Panc1 (cell line): ENCODE measurements at regions not wholly inside any gene's neighbourhood (a gene's known extent, or its start where the extent isn't known, plus 50 kb on each side); places are given as distances from the start of the nearest gene placed in this dataset.

Source experiments
- ATAC-seq: fragments of 200-7000 bp; cut with Tn5 transposase; 2 replicates; pipeline ENCODE4 v1.9.1; 2020; ENCODE audit warnings: mild to moderate bottlenecking, moderate library complexity
- BruUV-seq: library from RNA; stranded (reverse); fragments of 400-500 nt; replicated peaks from 2 replicates; lab custom pipeline; 2021; lab: Mats Ljungman, UMichigan
- CTCF ChIA-PET: fragments of 300-600 bp; sonication (Branson Sonifier 250); formaldehyde crosslinking; loops from one replicate; lab custom pipeline; 2022; ENCODE audit warnings: antibody characterized with exemption; lab: Charles Lee
- POLR2A ChIA-PET: fragments of 300-600 bp; sonication (Branson Sonifier 250); formaldehyde crosslinking; loops from one replicate; lab custom pipeline; 2022; ENCODE audit warnings: antibody characterized with exemption; lab: Charles Lee
- DNase-seq: peaks from one replicate; pipeline ENCODE4 v3.0.0-alpha.2; 2010; ENCODE audit warnings: low read depth, low spot score
- H3K27ac ChIP-seq: 2 replicates; pipeline ENCODE4 v1.5.1; 2011; ENCODE audit warnings: mild to moderate bottlenecking, low read length, inconsistent platforms
- H3K27me3 ChIP-seq: fragments of 200-500 bp; sonication (Bioruptor generic); 2 replicates; pipeline ENCODE4 v1.6.0; 2014; ENCODE audit warnings: low read length, inconsistent platforms; ENCODE audit not compliant: control insufficient read depth, insufficient read depth
- H3K36me3 ChIP-seq: fragments of 200-500 bp; sonication (Bioruptor generic); 2 replicates; pipeline ENCODE4 v1.5.1; 2014; ENCODE audit warnings: inconsistent platforms, mild to moderate bottlenecking, low read length, moderate library complexity; ENCODE audit not compliant: control insufficient read depth, insufficient read depth
- H3K4me1 ChIP-seq: 2 replicates; pipeline ENCODE4 v1.5.1; 2011; ENCODE audit warnings: inconsistent platforms, mild to moderate bottlenecking, low read length, moderate library complexity; ENCODE audit not compliant: control insufficient read depth, insufficient read depth
- H3K4me3 ChIP-seq, 2 experiments: 2 replicates each; pipeline ENCODE4 v1.5.1; 2011 to 2012; ENCODE audit warnings: low read depth in 2 of 2, low read length in 2 of 2, mild to moderate bottlenecking in 2 of 2, inconsistent platforms in 1 of 2, moderate library complexity in 1 of 2
- H3K9me3 ChIP-seq: fragments of 200-500 bp; sonication (Bioruptor generic); 2 replicates; pipeline ENCODE4 v1.5.1; 2014; ENCODE audit warnings: low read depth, mild to moderate bottlenecking, inconsistent platforms, low read length, moderate library complexity; ENCODE audit not compliant: control insufficient read depth, insufficient read depth
- CTCF ChIP-seq: fragments of 450-650 bp; IDR thresholded peaks from 2 replicates; pipeline ENCODE4 v1.5.1; 2017; ENCODE audit warnings: mild to moderate bottlenecking
- POLR2AphosphoS5 ChIP-seq: IDR thresholded peaks from 2 replicates; pipeline ENCODE4 v1.6.1; 2012; ENCODE audit warnings: mild to moderate bottlenecking, low read depth, low read length, moderate library complexity
- REST ChIP-seq, 2 experiments: IDR thresholded peaks; 2 replicates each; pipeline ENCODE4 v1.6.1; 2011 to 2012; ENCODE audit warnings: low read depth in 2 of 2, control low read depth in 1 of 2, low read length in 1 of 2, mild to moderate bottlenecking in 1 of 2, moderate library complexity in 1 of 2; ENCODE audit not compliant: insufficient read depth in 1 of 2
- SIN3A ChIP-seq: IDR thresholded peaks from 2 replicates; pipeline ENCODE4 v1.6.1; 2012; ENCODE audit warnings: low read depth, mild to moderate bottlenecking, low read length, moderate library complexity, borderline replicate concordance; ENCODE audit not compliant: insufficient read depth
- TCF7L2 ChIP-seq: IDR thresholded peaks from 2 replicates; pipeline ENCODE4 v1.6.1; 2011; ENCODE audit warnings: mild to moderate bottlenecking, low read depth, low read length, inconsistent platforms
- in situ Hi-C: cut with HindIII; loops from 2 replicates; pipeline ENCODE4 v1.10.0; 2016; ENCODE audit warnings: low sequenced_read_pairs, low pct_unique_long_range_greater_than_20kb
- intact Hi-C: fragments of 100-400 bp; cut with micrococcal nuclease; formaldehyde crosslinking; loops from one replicate; pipeline ENCODE4 v1.10.0; 2022; ENCODE audit not compliant: unreplicated experiment

GRCh38 chr2:78540255-78540654 lies 485.2 kb upstream of the REG3G start:
- TF ChIP-seq SIN3A = no peak
- no peak for TF ChIP-seq POLR2AphosphoS5
- TF ChIP-seq CTCF = no peak
- no peak for TF ChIP-seq TCF7L2
- TF ChIP-seq REST (IDR thresholded peaks at IDR 0.05; ENCODE audit: insufficient read depth in 1 of 2, low read depth in 2 of 2, low read length in 1 of 2) = no peak
- no peak overlapping the region for H3K4me3 ChIP-seq
- H3K27me3 ChIP-seq = no peaks in the 10 kb centered on the region
- 0 out of 2 replicates have a peak, but pooled peaks cover 2% of the 10 kb centered on the region for H3K9me3 ChIP-seq
- BruUV-seq = no TSS peak
- intact Hi-C loops (no loop called here), in situ Hi-C loops (no loop called here)
- CTCF ChIA-PET = no interaction called here
- ATAC-seq (no peak), DNase-seq (no peak)
- POLR2A ChIA-PET = interaction anchor here (0.6 kb wide), 1 partner anchor 145 kb away, joined by 3 read pairs; no protein-coding TSS in a partner anchor
- no peaks in the 10 kb centered on the region for H3K36me3 ChIP-seq
- H3K27ac ChIP-seq = no peak overlapping the region
- no peaks in the 10 kb centered on the region for H3K4me1 ChIP-seq

- in situ Hi-C loops = no loop called here
- TF ChIP-seq POLR2AphosphoS5 (no peak), REST (IDR thresholded peaks at IDR 0.05; ENCODE audit: insufficient read depth in 1 of 2, low read depth in 2 of 2, low read length in 1 of 2) (no peak), CTCF (no peak), SIN3A (no peak), TCF7L2 (no peak)
- no peak for DNase-seq
- H3K4me3 ChIP-seq = no peak overlapping the region
- ATAC-seq = no peak
- H3K27me3 ChIP-seq = no peaks in the 10 kb centered on the region
- no peaks in the 10 kb centered on the region for H3K36me3 ChIP-seq
- no TSS peak for BruUV-seq
- intact Hi-C loops = no loop called here
- no peaks in the 10 kb centered on the region for H3K4me1 ChIP-seq
- H3K27ac ChIP-seq = no peak overlapping the region
- H3K9me3 ChIP-seq = peaks cover 2% of the 10 kb centered on the region; the same call in 1 of the 2 replicates
- ChIA-PET POLR2A (no interaction called here), CTCF (no interaction called here)
These were observed 484.4 kb upstream of the REG3G start for GRCh38 chr2:78541088-78541450.
